HCT116 (cell line): ENCODE measurements at regions not wholly inside any gene's neighbourhood (a gene's known extent, or its start where the extent isn't known, plus 50 kb on each side); places are given as distances from the start of the nearest gene placed in this dataset.

Source experiments
- ATAC-seq: fragments of 200-7000 bp; cut with Tn5 transposase; 2 replicates; pipeline ENCODE4 v1.9.1; 2020; ENCODE audit warnings: mild to moderate bottlenecking, moderate library complexity
- BruUV-seq: library from RNA; stranded (reverse); fragments of 400-500 nt; replicated peaks from 2 replicates; lab custom pipeline; 2021; lab: Mats Ljungman, UMichigan
- CTCF ChIA-PET: fragments of 300-600 bp; sonication (Branson Sonifier 250); formaldehyde crosslinking; loops from one replicate; lab custom pipeline; 2021; ENCODE audit warnings: antibody characterized with exemption; lab: Charles Lee
- POLR2A ChIA-PET: fragments of 300-600, 350-600 bp; sonication (Branson Sonifier 250); formaldehyde crosslinking; loops from one replicate; lab custom pipeline; 2021; ENCODE audit warnings: antibody characterized with exemption; lab: Charles Lee
- RAD21 ChIA-PET, 2 experiments: fragments of 300-600 bp; sonication (Branson Sonifier 250); formaldehyde crosslinking; loops; one replicate each; lab custom pipeline; 2023; ENCODE audit warnings: low total read pairs in 2 of 2; ENCODE audit not compliant: uncharacterized antibody in 2 of 2, unreplicated experiment in 2 of 2, low non-redundant PET in 1 of 2; lab: Charles Lee
- DNase-seq: peaks from one replicate; pipeline ENCODE4 v3.0.0-alpha.2; 2010; ENCODE audit warnings: low read depth, low spot score
- H2AFZ ChIP-seq: fragments of 200-600 bp; shearing (Covaris generic), sonication (generic); 2 replicates; pipeline ENCODE4 v1.6.1; 2017; ENCODE audit warnings: low read depth, mixed run types, mixed read lengths, antibody characterized with exemption, low read length; ENCODE audit not compliant: poor library complexity, severe bottlenecking
- H3K27ac ChIP-seq: 2 replicates; pipeline ENCODE4 v1.5.1; 2012; ENCODE audit warnings: low read depth, low read length
- H3K27me3 ChIP-seq: fragments of 200-600 bp; sonication (generic); 2 replicates; pipeline ENCODE4 v1.6.1; 2016; ENCODE audit warnings: mixed run types, low read length, mixed read lengths; ENCODE audit not compliant: insufficient read depth
- H3K36me3 ChIP-seq, 2 experiments: fragments of 200-500 bp in 1 of 2; fragments of 200-600 bp in 1 of 2; sonication (Bioruptor generic) in 1 of 2; sonication (generic) in 1 of 2; 2 replicates each; pipeline versions ENCODE4 v1.5.1 to v1.6.1; 2014 to 2016; ENCODE audit warnings: low read length in 2 of 2, inconsistent platforms in 1 of 2, mixed read lengths in 1 of 2, mixed run types in 1 of 2; ENCODE audit not compliant: insufficient read depth in 2 of 2, control insufficient read depth in 1 of 2
- H3K4me1 ChIP-seq, 2 experiments: fragments of 200-600 bp in 1 of 2; sonication (generic) in 1 of 2; 2 replicates each; pipeline versions ENCODE4 v1.5.1 to v1.6.1; 2012 to 2017; ENCODE audit warnings: low read length in 2 of 2, inconsistent platforms in 1 of 2, mild to moderate bottlenecking in 1 of 2, mixed read lengths in 1 of 2, mixed run types in 1 of 2, moderate library complexity in 1 of 2; ENCODE audit not compliant: insufficient read depth in 2 of 2, control insufficient read depth in 1 of 2
- H3K4me2 ChIP-seq: fragments of 200-600 bp; sonication (generic); 2 replicates; pipeline ENCODE4 v1.6.1; 2017; ENCODE audit warnings: mixed run types, low read length, mixed read lengths
- H3K4me3 ChIP-seq, 2 experiments: fragments of 200-600 bp in 1 of 2; sonication (generic) in 1 of 2; replicated peaks in 1 of 2; 2 replicates each; pipeline ENCODE4 v1.5.1; 2011 to 2016; ENCODE audit warnings: low read length in 2 of 2, control low read depth in 1 of 2, low read depth in 1 of 2, mild to moderate bottlenecking in 1 of 2, mixed read lengths in 1 of 2, mixed run types in 1 of 2
- H3K79me2 ChIP-seq: fragments of 200-600 bp; sonication (generic); 2 replicates; pipeline ENCODE4 v1.6.1; 2017; ENCODE audit warnings: mild to moderate bottlenecking, mixed run types, low read length, moderate library complexity, mixed read lengths; ENCODE audit not compliant: insufficient read depth
- H3K9ac ChIP-seq: fragments of 200-600 bp; sonication (generic); 2 replicates; pipeline ENCODE4 v1.6.1; 2016; ENCODE audit warnings: low read length, mixed read lengths
- H3K9me2 ChIP-seq: fragments of 200-600 bp; sonication (generic), shearing (Covaris generic); 2 replicates; pipeline ENCODE4 v1.6.1; 2017; ENCODE audit warnings: mixed run types, mild to moderate bottlenecking, moderate library complexity; ENCODE audit not compliant: insufficient read depth
- H3K9me3 ChIP-seq, 2 experiments: fragments of 200-500 bp in 1 of 2; fragments of 200-600 bp in 1 of 2; sonication (Bioruptor generic) in 1 of 2; sonication (generic) in 1 of 2; 2 replicates each; pipeline ENCODE4 v1.6.1; 2014 to 2017; ENCODE audit warnings: low read length in 2 of 2, mixed read lengths in 2 of 2, inconsistent platforms in 1 of 2, low read depth in 1 of 2, mild to moderate bottlenecking in 1 of 2, mixed run types in 1 of 2, moderate library complexity in 1 of 2; ENCODE audit not compliant: control insufficient read depth in 1 of 2, insufficient read depth in 1 of 2
- H4K20me1 ChIP-seq: fragments of 200-600 bp; sonication (generic), shearing (Covaris generic); 2 replicates; pipeline ENCODE4 v1.6.1; 2017; ENCODE audit warnings: mixed run types, mild to moderate bottlenecking, moderate library complexity; ENCODE audit not compliant: insufficient read depth
- SIN3A ChIP-seq: IDR thresholded peaks from 2 replicates; pipeline ENCODE4 v1.6.1; 2012; ENCODE audit warnings: low read depth
- intact Hi-C: fragments of 100-400 bp; cut with micrococcal nuclease; formaldehyde crosslinking; loops from 2 replicates; pipeline ENCODE4 v1.10.0; 2022

DNA sequence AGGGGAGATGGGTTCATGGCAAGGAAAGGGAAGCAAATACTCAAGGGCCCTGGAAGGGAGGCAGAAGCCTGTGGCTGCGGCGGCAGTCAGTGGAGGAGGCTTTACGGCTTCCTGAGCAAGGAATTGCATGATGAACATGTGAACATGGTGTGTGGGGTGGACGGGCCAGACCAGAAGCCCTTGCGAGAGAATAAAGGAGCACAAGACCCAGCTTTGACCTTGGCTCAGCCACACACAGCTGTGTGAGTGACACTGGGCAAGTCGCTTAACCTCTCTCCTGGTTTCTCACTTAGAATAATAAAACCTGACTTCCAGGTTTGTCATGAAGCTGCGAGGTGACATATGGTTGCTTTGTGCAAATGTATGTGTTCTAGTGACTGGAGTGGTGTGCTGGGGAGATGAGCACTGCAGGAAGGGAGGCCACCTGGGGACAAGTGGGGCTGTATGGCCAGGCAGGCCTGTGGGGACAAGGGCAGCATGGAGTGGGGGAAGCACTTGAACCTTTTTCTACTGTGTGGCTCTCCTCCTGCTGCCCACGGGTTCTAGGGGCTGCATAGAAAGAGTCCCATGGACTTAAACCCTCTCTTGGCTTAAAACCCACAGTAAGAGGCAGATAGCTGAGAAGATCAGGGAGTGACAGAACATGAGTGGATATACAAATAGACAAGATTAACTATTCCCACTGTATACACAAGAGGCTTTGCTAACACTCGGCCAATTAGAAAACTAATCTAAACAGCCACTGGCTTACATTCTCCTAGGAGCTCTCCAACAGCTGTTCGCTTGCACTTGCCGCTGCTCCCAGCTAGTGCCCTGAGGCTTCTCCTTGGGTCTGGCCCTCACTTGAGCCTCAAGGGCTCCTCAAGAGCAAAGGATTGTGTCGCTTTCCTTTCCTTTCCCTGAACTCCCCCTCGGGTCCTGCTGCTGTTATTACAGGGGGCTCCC, 67.3 kb upstream of the CDON start:
- no peaks in the 10 kb centered on the region for H3K27me3 ChIP-seq
- no peaks in the 10 kb centered on the region for H3K9me3 ChIP-seq
- intact Hi-C loops, result no loop called here
- ChIA-PET CTCF (no interaction called here), POLR2A (no interaction called here), RAD21 (no interaction called here)
- no peak overlapping the region for H2AFZ ChIP-seq
- DNase-seq (no peak), ATAC-seq (no peak)
- no peaks in the 10 kb centered on the region for H3K9me2 ChIP-seq
- H3K27ac ChIP-seq, result no peak overlapping the region
- no peaks in the 10 kb centered on the region for H3K36me3 ChIP-seq
- no peak overlapping the region for H3K9ac ChIP-seq
- no peak for TF ChIP-seq SIN3A
- no peak overlapping the region for H3K4me3 ChIP-seq
- H4K20me1 ChIP-seq, result no peaks in the 10 kb centered on the region
- H3K4me2 ChIP-seq, result no peak overlapping the region
- no peaks in the 10 kb centered on the region for H3K79me2 ChIP-seq
- peaks cover 11 to 14% of the 10 kb centered on the region in 2 experiments; a peak in 3 of 4 replicates for H3K4me1 ChIP-seq
- BruUV-seq, result no TSS peak

DNA sequence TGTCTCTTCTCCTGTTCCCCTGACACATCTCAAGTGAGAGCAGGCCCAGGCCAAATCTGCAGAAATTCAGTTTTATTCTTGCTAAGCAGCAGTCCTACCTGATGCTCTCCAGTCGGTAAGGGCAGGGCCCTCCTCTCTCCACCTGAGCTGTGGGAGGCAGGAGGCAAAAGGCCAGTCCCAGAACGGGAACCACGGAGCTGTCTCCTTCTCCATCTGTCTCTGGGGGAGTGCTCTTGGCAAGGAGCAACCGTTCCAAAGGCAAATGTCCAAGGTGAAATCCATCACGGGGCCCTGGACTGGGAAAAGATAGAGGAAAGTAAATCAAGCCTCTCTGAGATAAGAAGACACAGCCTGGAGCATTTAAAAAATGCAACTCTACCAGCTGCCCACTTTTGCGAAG, 65.2 kb upstream of the CDON start:
- ChIA-PET POLR2A (no interaction called here), CTCF (no interaction called here), RAD21 (no interaction called here)
- ATAC-seq (no peak), DNase-seq (no peak)
- Histone ChIP-seq H4K20me1 (no peaks in the 10 kb centered on the region), H3K79me2 (no peaks in the 10 kb centered on the region), H3K27ac (no peak overlapping the region), H3K9ac (no peak overlapping the region), H3K36me3 (no peaks in the 10 kb centered on the region), H3K9me3 (no peaks in the 10 kb centered on the region), H3K4me2 (no peak overlapping the region), H2AFZ (no peak overlapping the region), H3K4me1 (peaks cover 11 to 14% of the 10 kb centered on the region in 2 experiments; a peak in 3 of 4 replicates), H3K9me2 (no peaks in the 10 kb centered on the region), H3K27me3 (no peaks in the 10 kb centered on the region), H3K4me3 (no peak overlapping the region)
- no TSS peak for BruUV-seq
- intact Hi-C loops, result no loop called here
- no peak for TF ChIP-seq SIN3A
